PFSK-1 (cell line): ENCODE measurements at regions not wholly inside any gene's neighbourhood (a gene's known extent, or its start where the extent isn't known, plus 50 kb on each side); places are given as distances from the start of the nearest gene placed in this dataset.

Experiments used
- FOXP2 ChIP-seq: optimal IDR thresholded peaks from 2 replicates; pipeline ENCODE3; 2011; ENCODE audit warnings: borderline replicate concordance, control low read depth, inconsistent platforms; ENCODE audit not compliant: insufficient read depth; ENCODE audit errors: extremely low read length, extremely low read depth
- POLR2AphosphoS5 ChIP-seq: IDR thresholded peaks from 2 replicates; pipeline ENCODE4 v1.6.1; 2012; ENCODE audit warnings: low read depth, mild to moderate bottlenecking, control low read depth, low read length, moderate library complexity
- SIN3A ChIP-seq: IDR thresholded peaks from 2 replicates; pipeline ENCODE4 v1.6.1; 2012; ENCODE audit warnings: mild to moderate bottlenecking, low read length, moderate library complexity, borderline replicate concordance; ENCODE audit not compliant: insufficient read depth
- TAF1 ChIP-seq: IDR thresholded peaks from 2 replicates; pipeline ENCODE4 v1.6.1; 2012; ENCODE audit warnings: low read length, control low read depth, borderline replicate concordance; ENCODE audit not compliant: insufficient read depth
- TF ChIP-seq, protein P1 (sequence below), 2 experiments: IDR thresholded peaks; 2 replicates each; pipeline versions ENCODE4 v1.6.1 to v1.8.0; 2011 to 2012; ENCODE audit warnings: low read depth in 2 of 2, low read length in 2 of 2, control low read depth in 1 of 2, inconsistent platforms in 1 of 2, mild to moderate bottlenecking in 1 of 2, moderate library complexity in 1 of 2; ENCODE audit not compliant: insufficient read depth in 1 of 2

DNA sequence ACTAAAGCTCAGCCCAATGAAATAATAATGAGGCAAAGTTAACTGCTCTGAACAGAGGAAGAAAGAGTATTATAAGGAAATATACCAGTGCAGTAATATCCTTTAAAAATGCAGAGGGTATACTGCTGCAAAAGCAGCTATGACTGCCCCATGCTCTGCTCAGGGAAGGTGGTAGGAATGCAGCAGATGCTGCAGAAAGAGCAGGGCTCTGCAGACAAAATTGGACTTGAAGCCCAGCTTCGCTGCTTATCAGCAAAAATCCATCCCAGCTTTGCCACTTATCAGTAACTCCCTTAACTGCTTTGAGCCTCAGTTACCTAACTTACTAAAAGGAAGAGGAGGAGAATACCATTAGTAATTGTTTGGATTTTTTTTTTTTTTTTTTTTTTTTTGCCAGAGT, 533.8 kb upstream of the CDH5 start:
- TF ChIP-seq POLR2AphosphoS5, result no peak
- TF ChIP-seq TAF1, result no peak
- TF ChIP-seq FOXP2, result no peak
- TF ChIP-seq SIN3A, result no peak
- TF ChIP-seq, protein P1, sequence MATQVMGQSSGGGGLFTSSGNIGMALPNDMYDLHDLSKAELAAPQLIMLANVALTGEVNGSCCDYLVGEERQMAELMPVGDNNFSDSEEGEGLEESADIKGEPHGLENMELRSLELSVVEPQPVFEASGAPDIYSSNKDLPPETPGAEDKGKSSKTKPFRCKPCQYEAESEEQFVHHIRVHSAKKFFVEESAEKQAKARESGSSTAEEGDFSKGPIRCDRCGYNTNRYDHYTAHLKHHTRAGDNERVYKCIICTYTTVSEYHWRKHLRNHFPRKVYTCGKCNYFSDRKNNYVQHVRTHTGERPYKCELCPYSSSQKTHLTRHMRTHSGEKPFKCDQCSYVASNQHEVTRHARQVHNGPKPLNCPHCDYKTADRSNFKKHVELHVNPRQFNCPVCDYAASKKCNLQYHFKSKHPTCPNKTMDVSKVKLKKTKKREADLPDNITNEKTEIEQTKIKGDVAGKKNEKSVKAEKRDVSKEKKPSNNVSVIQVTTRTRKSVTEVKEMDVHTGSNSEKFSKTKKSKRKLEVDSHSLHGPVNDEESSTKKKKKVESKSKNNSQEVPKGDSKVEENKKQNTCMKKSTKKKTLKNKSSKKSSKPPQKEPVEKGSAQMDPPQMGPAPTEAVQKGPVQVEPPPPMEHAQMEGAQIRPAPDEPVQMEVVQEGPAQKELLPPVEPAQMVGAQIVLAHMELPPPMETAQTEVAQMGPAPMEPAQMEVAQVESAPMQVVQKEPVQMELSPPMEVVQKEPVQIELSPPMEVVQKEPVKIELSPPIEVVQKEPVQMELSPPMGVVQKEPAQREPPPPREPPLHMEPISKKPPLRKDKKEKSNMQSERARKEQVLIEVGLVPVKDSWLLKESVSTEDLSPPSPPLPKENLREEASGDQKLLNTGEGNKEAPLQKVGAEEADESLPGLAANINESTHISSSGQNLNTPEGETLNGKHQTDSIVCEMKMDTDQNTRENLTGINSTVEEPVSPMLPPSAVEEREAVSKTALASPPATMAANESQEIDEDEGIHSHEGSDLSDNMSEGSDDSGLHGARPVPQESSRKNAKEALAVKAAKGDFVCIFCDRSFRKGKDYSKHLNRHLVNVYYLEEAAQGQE (IDR thresholded peaks at IDR 0.05; ENCODE audit: insufficient read depth in 1 of 2, low read depth in 2 of 2, low read length in 2 of 2), result no peak

DNA sequence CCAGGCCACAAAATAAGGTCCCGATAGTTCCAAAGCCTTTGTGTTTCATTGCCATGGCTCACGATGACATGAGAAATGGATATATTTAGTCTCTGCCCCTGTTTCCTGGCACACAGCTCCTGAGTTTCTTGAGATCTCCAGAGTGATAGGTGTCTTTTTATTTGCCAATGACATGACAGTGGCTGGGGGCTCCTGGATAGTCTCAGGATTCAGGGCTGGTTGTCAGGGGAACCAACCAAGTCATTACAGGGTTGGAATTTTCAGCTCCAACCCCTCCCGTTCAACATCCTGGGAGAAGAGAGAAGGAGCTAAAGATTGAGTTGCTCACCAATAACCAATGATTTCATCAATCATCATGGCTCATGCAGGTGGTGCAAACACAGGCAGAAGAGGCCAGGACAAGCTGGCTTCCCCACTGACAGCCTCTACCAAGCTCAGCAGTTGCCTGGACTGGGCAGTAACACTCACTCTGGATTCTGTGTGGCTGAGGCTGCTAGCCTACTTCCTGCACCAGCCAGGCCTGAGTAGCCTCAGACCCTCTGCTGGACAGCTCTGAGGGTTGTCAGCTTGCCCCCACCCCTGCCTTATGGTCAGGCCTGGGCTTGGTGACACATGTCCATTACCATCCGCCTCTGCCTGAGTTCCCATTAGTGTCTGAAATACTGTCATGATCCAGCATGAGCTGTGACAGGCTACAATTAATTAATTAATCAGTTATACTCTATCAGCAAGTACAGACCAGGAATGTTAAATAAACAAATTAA, 534.4 kb upstream of the CDH5 start:
- TF ChIP-seq TAF1 (no peak), POLR2AphosphoS5 (no peak), FOXP2 (no peak), SIN3A (no peak)
- TF ChIP-seq, protein P1 (IDR thresholded peaks at IDR 0.05; ENCODE audit: insufficient read depth in 1 of 2, low read depth in 2 of 2, low read length in 2 of 2), result no peak

DNA sequence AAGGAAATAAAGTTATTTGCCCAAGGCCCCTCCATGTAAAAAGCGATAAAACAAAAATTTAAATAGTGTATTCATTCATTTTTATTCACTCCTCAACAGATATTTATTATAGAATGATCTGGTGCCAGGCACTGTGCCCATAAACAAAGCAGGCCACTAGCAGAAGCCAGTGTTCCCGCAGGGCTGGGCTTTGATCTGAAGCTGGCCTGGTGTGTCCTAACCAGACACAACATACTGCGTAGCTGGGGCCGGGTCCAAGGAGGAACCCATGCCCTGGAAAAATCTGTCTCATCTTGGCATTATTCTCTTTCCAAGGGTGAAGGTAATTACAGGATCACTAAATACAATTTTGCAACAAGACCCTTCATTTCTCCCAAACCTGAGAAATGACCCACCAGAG, 537.4 kb upstream of the CDH5 start:
- TF ChIP-seq POLR2AphosphoS5, result no peak
- TF ChIP-seq, protein P1 (IDR thresholded peaks at IDR 0.05; ENCODE audit: insufficient read depth in 1 of 2, low read depth in 2 of 2, low read length in 2 of 2), result no peak
- no peak for TF ChIP-seq SIN3A
- no peak for TF ChIP-seq TAF1
- TF ChIP-seq FOXP2, result no peak

DNA sequence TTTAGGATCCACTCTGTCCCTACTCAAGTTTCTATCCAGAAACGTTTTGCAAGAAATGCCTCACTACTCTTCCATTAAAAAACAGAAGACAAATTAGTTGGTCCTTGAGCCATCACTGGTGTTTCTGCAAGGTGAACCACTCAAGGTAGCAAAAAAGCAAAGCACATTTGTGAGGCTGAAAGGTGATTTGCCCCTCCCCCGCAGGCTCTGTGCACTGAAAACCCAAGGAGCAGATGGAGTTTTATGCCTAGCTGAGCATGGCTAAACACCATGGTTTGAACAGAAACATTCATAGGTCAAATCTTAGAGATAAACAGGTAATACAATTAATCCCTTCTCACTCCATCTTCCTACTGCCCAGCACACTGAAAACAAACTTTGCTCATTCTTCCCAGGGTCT, 538.2 kb upstream of the CDH5 start:
- TF ChIP-seq, protein P1 (IDR thresholded peaks at IDR 0.05; ENCODE audit: insufficient read depth in 1 of 2, low read depth in 2 of 2, low read length in 2 of 2), result no peak

DNA sequence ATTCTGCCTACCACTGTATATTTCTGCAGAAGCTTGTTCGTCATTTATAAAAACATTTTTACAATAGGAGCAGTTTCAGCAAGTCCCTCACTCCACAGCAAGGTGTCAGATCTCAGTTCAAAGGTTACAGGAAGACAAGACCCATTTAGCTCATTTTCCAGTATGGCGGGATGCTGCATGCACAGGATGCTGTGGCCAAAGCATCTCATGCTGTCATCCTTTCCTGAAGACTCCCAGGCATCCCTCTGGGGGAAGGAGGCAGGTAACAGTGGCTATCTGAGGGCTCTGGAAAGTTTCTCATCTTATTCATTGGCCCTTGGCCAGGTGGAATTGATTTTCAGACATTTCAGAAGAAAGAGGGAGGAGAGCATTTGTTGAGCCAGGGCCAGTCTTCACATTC, 539.3 kb upstream of the CDH5 start:
- no peak for TF ChIP-seq POLR2AphosphoS5
- TF ChIP-seq, protein P1 (IDR thresholded peaks at IDR 0.05; ENCODE audit: insufficient read depth in 1 of 2, low read depth in 2 of 2, low read length in 2 of 2), result no peak
- no peak for TF ChIP-seq TAF1
- TF ChIP-seq SIN3A, result no peak
- no peak for TF ChIP-seq FOXP2
